ENCODE measurements at regions not wholly inside any gene's neighbourhood (a gene's known extent, or its start where the extent isn't known, plus 50 kb on each side); places are given as distances from the start of the nearest gene placed in this dataset.

GRCh38 chr12:68559246-68559645 is 51.5 kb upstream of the RAP1B start:
- no peak for DNase-seq
- in situ Hi-C loops (cut with MboI; ENCODE audit: low sequenced_read_pairs in 4 of 4) (loop anchor here in 1 of 4 donors (25.0 kb wide), 1 partner anchor 103 kb away; no protein-coding TSS in a partner anchor), intact Hi-C loops (cut with DNase I; ENCODE audit: low total_unique reads) (no loop called here)
- no peaks in the 10 kb centered on the region for H3K36me3 ChIP-seq
- no peak overlapping the region for H3K4me3 ChIP-seq
- no peak overlapping the region for H3K27ac ChIP-seq
- no peaks in the 10 kb centered on the region for H3K9me3 ChIP-seq
- H3K4me1 ChIP-seq: no peaks in the 10 kb centered on the region
- no peak for ATAC-seq
- no peaks in the 10 kb centered on the region for H3K27me3 ChIP-seq
- TF ChIP-seq CTCF (IDR thresholded peaks at IDR 0.05 in 4 of 5, conservative IDR thresholded peaks at IDR 0.05 in 1 of 5) (no peak), POLR2A (IDR thresholded peaks at IDR 0.05) (no peak)

DNA sequence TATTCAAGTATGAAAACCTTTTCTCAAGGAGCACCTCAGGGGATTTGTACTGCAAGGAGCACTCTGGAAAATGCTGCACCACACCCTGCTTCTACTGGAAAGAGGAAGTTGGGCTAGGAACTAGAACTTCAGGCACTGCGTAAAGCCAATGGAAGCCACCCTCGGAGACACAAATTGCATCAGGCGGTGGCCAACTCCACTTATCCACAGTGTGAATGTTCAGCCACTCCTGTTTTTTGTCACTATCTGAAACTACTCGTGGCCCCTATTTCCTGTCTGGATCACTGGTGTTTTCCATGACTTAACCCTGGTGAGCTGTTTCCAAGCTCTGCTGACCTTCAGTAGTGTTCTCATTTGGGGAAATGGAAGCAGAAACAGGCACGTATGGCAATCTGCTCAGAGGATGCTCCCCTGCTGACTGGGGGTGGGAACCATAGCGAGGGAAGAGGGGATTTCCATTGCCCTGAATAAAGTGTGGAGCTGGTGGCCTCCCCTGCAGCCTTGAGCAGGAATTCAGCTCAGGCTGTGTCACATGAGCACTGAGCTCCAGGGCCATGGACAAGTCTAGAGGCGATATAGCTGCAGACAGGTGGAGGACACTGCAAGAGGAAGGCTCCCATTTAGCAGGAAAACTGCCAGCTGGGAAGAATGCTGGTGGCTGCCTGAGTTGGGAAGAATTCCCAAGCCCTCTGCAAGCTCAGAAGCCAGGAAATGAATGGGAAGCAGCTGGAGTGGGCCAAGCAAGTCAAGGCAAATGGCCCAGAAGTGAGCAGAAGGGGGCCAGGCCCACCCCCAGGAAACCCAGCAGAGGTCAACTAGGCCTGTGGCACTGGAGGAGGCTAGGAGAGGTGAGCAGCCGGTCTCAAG is 50.5 kb upstream of the RAP1B start:
- Histone ChIP-seq H3K27me3 (no peaks in the 10 kb centered on the region), H3K36me3 (no peaks in the 10 kb centered on the region), H3K4me1 (no peaks in the 10 kb centered on the region), H3K9me3 (no peaks in the 10 kb centered on the region), H3K4me3 (no peak overlapping the region), H3K27ac (no peak overlapping the region)
- peak in 1 of 2 donors; percentile 27 for ATAC-seq
- intact Hi-C loops (cut with DNase I; ENCODE audit: low total_unique reads): no loop called here
- DNase-seq: peak; percentile 9 to 21
- in situ Hi-C loops (cut with MboI; ENCODE audit: low sequenced_read_pairs in 4 of 4): loop anchor here in 1 of 4 donors (25.0 kb wide), 1 partner anchor 102 kb away; no protein-coding TSS in a partner anchor
- no peak for TF ChIP-seq CTCF (IDR thresholded peaks at IDR 0.05 in 4 of 5, conservative IDR thresholded peaks at IDR 0.05 in 1 of 5)
- TF ChIP-seq POLR2A (IDR thresholded peaks at IDR 0.05): no peak

- TF ChIP-seq CTCF (IDR thresholded peaks at IDR 0.05 in 4 of 5, conservative IDR thresholded peaks at IDR 0.05 in 1 of 5) (no peak), POLR2A (IDR thresholded peaks at IDR 0.05) (no peak)
- Histone ChIP-seq H3K27me3 (no peaks in the 10 kb centered on the region), H3K36me3 (no peaks in the 10 kb centered on the region), H3K4me3 (no peak overlapping the region), H3K4me1 (no peaks in the 10 kb centered on the region), H3K27ac (no peak overlapping the region), H3K9me3 (no peaks in the 10 kb centered on the region)
- DNase-seq (no peak), ATAC-seq (no peak)
- intact Hi-C loops (cut with DNase I; ENCODE audit: low total_unique reads) (no loop called here), in situ Hi-C loops (cut with MboI; ENCODE audit: low sequenced_read_pairs in 4 of 4) (loop anchor here in 1 of 4 donors (25.0 kb wide), 1 partner anchor 101 kb away; no protein-coding TSS in a partner anchor)
Measured at GRCh38 chr12:68560851-68561422, 49.8 kb upstream of the RAP1B start.
